GM23248 (cell line): ENCODE measurements at regions not wholly inside any gene's neighbourhood (a gene's known extent, or its start where the extent isn't known, plus 50 kb on each side); places are given as distances from the start of the nearest gene placed in this dataset.

Experiments used
- DNase-seq: peaks from one replicate; pipeline ENCODE4 v3.0.0-alpha.2; 2015
- H2AFZ ChIP-seq: fragments of 200-600 bp; sonication (generic); 2 replicates; pipeline ENCODE4 v1.6.1; 2016; ENCODE audit warnings: antibody characterized with exemption
- H3F3A ChIP-seq: fragments of 200-600 bp; sonication (generic); 2 replicates; pipeline ENCODE4 v1.6.1; 2016; ENCODE audit warnings: mild to moderate bottlenecking, antibody characterized with exemption, mixed run types; ENCODE audit not compliant: insufficient read depth
- H3K27ac ChIP-seq: fragments of 200-600 bp; sonication (generic); 2 replicates; pipeline ENCODE4 v1.5.1; 2016; ENCODE audit warnings: mild to moderate bottlenecking
- H3K27me3 ChIP-seq: fragments of 200-600 bp; sonication (generic); replicated peaks from 2 replicates; pipeline ENCODE4 v1.6.1; 2016; ENCODE audit warnings: mild to moderate bottlenecking; ENCODE audit not compliant: insufficient read depth
- H3K36me3 ChIP-seq: fragments of 200-600 bp; sonication (generic); 2 replicates; pipeline ENCODE4 v1.6.1; 2016; ENCODE audit warnings: low read depth, mild to moderate bottlenecking
- H3K4me1 ChIP-seq: fragments of 200-600 bp; sonication (generic); 2 replicates; pipeline ENCODE4 v1.6.1; 2016; ENCODE audit warnings: mild to moderate bottlenecking; ENCODE audit not compliant: insufficient read depth
- H3K4me2 ChIP-seq: fragments of 200-600 bp; sonication (generic); one replicate; pipeline ENCODE4 v1.6.1; 2016; ENCODE audit warnings: mild to moderate bottlenecking; ENCODE audit not compliant: unreplicated experiment
- H3K4me3 ChIP-seq: fragments of 200-600 bp; sonication (generic); 2 replicates; pipeline ENCODE4 v1.5.1; 2016; ENCODE audit warnings: mild to moderate bottlenecking
- H3K79me2 ChIP-seq: fragments of 200-600 bp; sonication (generic); 2 replicates; pipeline ENCODE4 v1.6.1; 2016; ENCODE audit warnings: mild to moderate bottlenecking; ENCODE audit not compliant: insufficient read depth
- H3K9ac ChIP-seq: fragments of 200-600 bp; sonication (generic); 2 replicates; pipeline ENCODE4 v1.6.1; 2016; ENCODE audit warnings: mild to moderate bottlenecking
- H3K9me2 ChIP-seq: fragments of 200-600 bp; sonication (generic); 2 replicates; pipeline ENCODE4 v1.6.1; 2016; ENCODE audit warnings: mixed run types, mild to moderate bottlenecking, moderate library complexity; ENCODE audit not compliant: insufficient read depth
- H3K9me3 ChIP-seq: fragments of 200-600 bp; sonication (generic); one replicate; pipeline ENCODE4 v1.6.1; 2017; ENCODE audit warnings: low read depth
- H4K20me1 ChIP-seq: fragments of 200-600 bp; sonication (generic); 2 replicates; pipeline ENCODE4 v1.6.0; 2016; ENCODE audit not compliant: insufficient read depth
- EZH2 ChIP-seq: fragments of 200-600 bp; sonication (generic); IDR thresholded peaks from 2 replicates; pipeline ENCODE4 v1.6.1; 2018; ENCODE audit warnings: antibody characterized with exemption, mild to moderate bottlenecking; ENCODE audit not compliant: insufficient read depth, poor library complexity, severe bottlenecking
- EZH2phosphoT487 ChIP-seq: fragments of 200-600 bp; sonication (generic); IDR thresholded peaks from 2 replicates; pipeline ENCODE4 v1.6.1; 2018; ENCODE audit warnings: antibody characterized with exemption, moderate library complexity, mild to moderate bottlenecking, low read depth; ENCODE audit not compliant: insufficient read depth
- WGBS, 2 experiments: methylation state at CpG; one replicate each; pipeline ENCODE4 v1.1.6; 2015 to 2017; ENCODE audit warnings: low lambda C conversion rate in 2 of 2, low coverage in 1 of 2; ENCODE audit errors: missing lambda C conversion rate in 2 of 2; 5-methylcytosine and 5-hydroxymethylcytosine counted together
- in situ Hi-C: fragments of 300-500 bp; cut with MboI; formaldehyde crosslinking; loops from 2 replicates; pipeline ENCODE4 v1.15.0; 2020

GRCh38 chrX:16392597-16392996, 225.3 kb downstream of the MAGEB17 start:
- TF ChIP-seq EZH2phosphoT487, result no peak
- Histone ChIP-seq H3K27ac (no peak overlapping the region), H3K9me3 (no peaks in the 10 kb centered on the region), H3K4me1 (no peaks in the 10 kb centered on the region), H4K20me1 (no peaks in the 10 kb centered on the region), H3K9me2 (no peaks in the 10 kb centered on the region), H3K4me2 (no peak overlapping the region), H3F3A (no peaks in the 10 kb centered on the region), H2AFZ (no peak overlapping the region), H3K36me3 (no peaks in the 10 kb centered on the region), H3K9ac (no peak overlapping the region), H3K79me2 (no peaks in the 10 kb centered on the region), H3K4me3 (no peak overlapping the region), H3K27me3 (no peaks in the 10 kb centered on the region)
- in situ Hi-C loops, result no loop called here
- WGBS, 2 experiments, result 74 to 79% methylated on average over 2 of the region's 2 CpGs
- no peak for DNase-seq

DNA sequence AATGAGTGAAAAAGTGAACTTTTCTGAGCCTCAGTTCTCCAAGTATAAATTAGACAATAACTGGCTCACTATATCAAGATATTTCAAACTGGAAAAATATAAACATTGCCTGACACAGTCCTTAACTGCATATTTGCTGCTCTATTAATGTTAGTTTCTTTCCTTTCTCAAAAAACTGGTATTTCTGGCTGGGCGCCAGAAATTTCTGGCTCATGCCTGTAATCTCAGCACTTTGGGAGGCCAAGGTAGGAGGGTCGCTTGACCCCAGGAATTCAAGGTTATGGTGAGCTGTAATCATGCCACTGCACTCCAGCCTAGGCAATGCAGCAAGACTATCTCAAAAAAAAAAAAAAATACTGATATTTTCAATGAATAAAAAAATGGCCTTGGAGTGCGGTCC, 227.0 kb downstream of the MAGEB17 start:
- no peaks in the 10 kb centered on the region for H3F3A ChIP-seq
- H3K4me1 ChIP-seq, result no peaks in the 10 kb centered on the region
- no peaks in the 10 kb centered on the region for H3K9me2 ChIP-seq
- no peaks in the 10 kb centered on the region for H3K27me3 ChIP-seq
- TF ChIP-seq EZH2phosphoT487, result no peak
- TF ChIP-seq EZH2, result no peak
- H3K27ac ChIP-seq, result no peak overlapping the region
- in situ Hi-C loops, result no loop called here
- no peak overlapping the region for H3K4me2 ChIP-seq
- H3K4me3 ChIP-seq, result no peak overlapping the region
- 55 to 61% methylated on average over 3 of the region's 3 CpGs for WGBS, 2 experiments
- no peaks in the 10 kb centered on the region for H3K9me3 ChIP-seq
- DNase-seq, result no peak
- H3K9ac ChIP-seq, result no peak overlapping the region
- H2AFZ ChIP-seq, result no peak overlapping the region
- H3K79me2 ChIP-seq, result no peaks in the 10 kb centered on the region
- H4K20me1 ChIP-seq, result no peaks in the 10 kb centered on the region
- no peaks in the 10 kb centered on the region for H3K36me3 ChIP-seq

DNA sequence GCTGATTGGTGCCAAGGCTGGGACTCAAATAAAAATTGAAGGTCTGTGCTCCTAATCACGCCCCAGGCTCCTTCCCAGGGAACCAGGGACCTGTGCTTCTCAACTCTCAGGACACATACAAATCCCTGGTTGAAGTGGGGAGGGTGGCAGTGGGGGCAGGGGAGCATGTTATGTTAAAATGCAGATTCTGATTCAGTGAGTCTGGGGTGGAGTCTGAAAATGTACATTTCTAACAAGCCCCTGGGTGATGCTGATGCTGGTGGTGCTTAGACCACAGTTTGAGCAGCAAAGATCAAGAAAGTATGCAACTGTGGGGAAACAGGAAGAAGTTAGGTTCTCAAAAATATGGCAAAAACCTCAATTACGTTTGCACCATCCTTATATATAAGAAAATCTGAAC, 236.5 kb downstream of the MAGEB17 start:
- H3F3A ChIP-seq, result no peaks in the 10 kb centered on the region
- no peaks in the 10 kb centered on the region for H4K20me1 ChIP-seq
- no peaks in the 10 kb centered on the region for H3K27me3 ChIP-seq
- 71 to 78% methylated on average over 1 to 2 of the region's 2 CpGs for WGBS, 2 experiments
- no peak overlapping the region for H2AFZ ChIP-seq
- H3K4me1 ChIP-seq, result peaks cover 7% of the 10 kb centered on the region
- no peaks in the 10 kb centered on the region for H3K9me3 ChIP-seq
- TF ChIP-seq EZH2, result no peak
- TF ChIP-seq EZH2phosphoT487, result no peak
- DNase-seq, result no peak
- H3K79me2 ChIP-seq, result no peaks in the 10 kb centered on the region
- H3K36me3 ChIP-seq, result no peaks in the 10 kb centered on the region
- in situ Hi-C loops, result no loop called here
- no peak overlapping the region for H3K9ac ChIP-seq
- no peak overlapping the region for H3K4me3 ChIP-seq
- no peaks in the 10 kb centered on the region for H3K9me2 ChIP-seq
- no peak overlapping the region for H3K4me2 ChIP-seq
- H3K27ac ChIP-seq, result no peak overlapping the region

- Histone ChIP-seq H3K9ac (no peak overlapping the region), H3K4me2 (no peak overlapping the region), H3K9me2 (no peaks in the 10 kb centered on the region), H4K20me1 (no peaks in the 10 kb centered on the region), H3K9me3 (no peaks in the 10 kb centered on the region), H3K79me2 (no peaks in the 10 kb centered on the region), H3K27ac (no peak overlapping the region), H3K4me1 (no peaks in the 10 kb centered on the region), H3K4me3 (no peak overlapping the region), H3K36me3 (no peaks in the 10 kb centered on the region), H2AFZ (no peak overlapping the region), H3K27me3 (no peaks in the 10 kb centered on the region), H3F3A (no peaks in the 10 kb centered on the region)
- in situ Hi-C loops, result no loop called here
- 70 to 75% methylated on average over 1 of the region's 1 CpG for whole genome bisulfite sequencing, 2 experiments
- no peak for TF ChIP-seq EZH2
- no peak for TF ChIP-seq EZH2phosphoT487
- DNase-seq, result no peak
Observed at GRCh38 chrX:16416588-16416987, 233.4 kb upstream of the S100G start.

- DNase-seq, result no peak
- in situ Hi-C loops, result no loop called here
- no peak for TF ChIP-seq EZH2phosphoT487
- TF ChIP-seq EZH2, result no peak
- Histone ChIP-seq H3F3A (no peaks in the 10 kb centered on the region), H3K4me2 (no peak overlapping the region), H3K27ac (no peak overlapping the region), H3K79me2 (no peaks in the 10 kb centered on the region), H3K4me1 (no peaks in the 10 kb centered on the region), H3K9me2 (no peaks in the 10 kb centered on the region), H3K36me3 (no peaks in the 10 kb centered on the region), H2AFZ (no peak overlapping the region), H3K9me3 (no peaks in the 10 kb centered on the region), H3K27me3 (no peaks in the 10 kb centered on the region), H4K20me1 (no peaks in the 10 kb centered on the region), H3K4me3 (no peak overlapping the region), H3K9ac (no peak overlapping the region)
Observed at GRCh38 chrX:16418650-16419049, 231.3 kb upstream of the S100G start.
